ENCODE measurements at regions not wholly inside any gene's neighbourhood (a gene's known extent, or its start where the extent isn't known, plus 50 kb on each side); places are given as distances from the start of the nearest gene placed in this dataset.
"Not testable (repeated sequence)": the region's sequence is repeated elsewhere in the genome, so short reads cannot be mapped to it uniquely, and the experiment has no call there.

DNA sequence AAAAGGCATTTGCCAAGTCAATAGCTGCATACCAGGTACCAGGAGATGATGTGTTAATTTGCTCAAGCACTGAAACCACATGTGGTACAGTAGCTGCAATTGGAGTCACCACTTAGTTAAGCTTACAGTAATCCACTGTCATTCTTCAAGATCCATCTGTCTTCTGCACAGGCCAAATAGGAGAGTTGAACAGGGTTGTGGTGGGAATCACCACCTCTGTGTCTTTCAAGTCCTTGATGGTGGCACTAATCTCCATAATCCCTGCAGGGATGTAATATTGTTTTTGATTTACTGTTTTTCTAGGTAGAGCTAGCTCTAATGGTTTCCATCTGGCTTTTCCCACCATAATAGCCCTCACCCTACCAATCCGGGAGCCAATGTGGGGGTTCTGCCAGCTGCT lies 91.9 kb downstream of the FCRL5 start:
- no peak for DNase-seq

DNA sequence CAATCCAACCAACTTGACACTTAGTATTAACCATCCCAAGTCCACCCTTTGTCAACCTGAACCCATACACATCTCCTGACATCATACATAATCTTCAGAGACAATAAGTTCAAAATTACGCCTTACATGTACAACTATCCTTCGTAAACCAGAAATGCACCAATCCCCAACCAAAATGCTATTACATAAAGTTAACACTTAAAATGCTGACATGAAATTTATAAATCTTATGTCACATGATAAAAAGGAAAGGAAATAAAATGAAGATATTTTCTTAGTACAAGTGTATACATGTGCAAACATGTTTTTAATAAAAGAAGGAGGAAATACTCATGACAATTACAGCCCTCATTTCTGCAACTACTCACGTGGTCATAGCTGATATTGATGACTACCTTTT lies 95.0 kb downstream of the FCRL5 start:
- no peak for DNase-seq

DNA sequence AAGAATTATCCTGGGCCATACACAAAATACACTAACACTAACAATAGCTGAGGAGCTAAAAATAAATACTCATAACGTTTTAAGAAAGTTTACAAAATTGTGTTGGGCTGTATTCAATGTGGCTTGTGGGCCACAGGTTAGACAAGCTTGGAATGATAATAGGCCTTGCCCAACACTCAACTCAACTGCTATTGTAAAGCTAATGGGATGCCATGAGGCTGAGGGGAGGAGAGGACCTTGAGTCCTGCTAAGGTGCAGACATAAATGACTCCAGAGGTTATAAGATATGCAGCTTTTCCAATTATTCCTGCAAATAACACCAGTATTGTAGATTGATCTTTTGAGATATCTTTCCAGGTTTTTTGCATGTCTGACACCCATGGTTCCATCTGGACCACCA lies 97.0 kb downstream of the FCRL5 start:
- DNase-seq = no peak

DNA sequence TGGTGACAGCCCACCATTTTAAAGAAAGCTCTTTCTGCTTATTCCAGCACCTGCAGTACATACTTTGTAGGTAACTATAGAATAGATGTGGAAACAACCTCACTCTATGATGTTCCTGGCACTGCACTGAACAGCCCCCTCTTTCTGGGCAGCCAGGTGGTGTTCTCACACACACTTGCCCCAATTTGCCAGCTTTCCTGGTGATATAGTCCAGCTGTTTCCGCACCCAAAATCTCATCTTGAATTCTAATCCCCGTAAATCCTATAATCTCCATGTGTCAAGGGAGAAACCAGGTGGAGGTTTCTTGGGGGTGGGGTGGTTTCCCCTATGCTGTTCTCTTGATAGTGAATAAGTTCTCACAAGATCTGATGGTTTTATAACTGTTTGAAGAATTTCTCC lies 102.2 kb downstream of the FCRL5 start:
- no peak for DNase-seq

DNA sequence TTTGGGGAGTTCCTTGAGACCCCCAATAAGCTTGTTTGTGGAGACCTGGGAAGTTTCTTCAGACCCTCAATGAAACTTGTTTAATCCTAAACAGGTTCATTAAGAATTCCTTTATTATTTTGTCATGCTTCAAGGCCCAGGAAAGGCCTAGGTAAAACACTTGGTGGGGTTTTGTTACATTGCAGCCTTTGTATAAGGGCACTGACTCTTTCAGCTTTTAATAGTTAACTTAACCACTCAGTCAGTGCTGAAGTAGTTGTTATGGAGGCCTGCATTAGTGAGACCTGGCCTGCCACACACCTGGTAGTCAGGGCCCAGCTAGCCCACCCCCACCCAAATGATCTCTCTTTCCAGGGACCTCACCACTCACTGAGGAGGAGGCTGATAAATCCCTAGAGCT lies 103.7 kb downstream of the FCRL5 start:
- no peak for DNase-seq

DNA sequence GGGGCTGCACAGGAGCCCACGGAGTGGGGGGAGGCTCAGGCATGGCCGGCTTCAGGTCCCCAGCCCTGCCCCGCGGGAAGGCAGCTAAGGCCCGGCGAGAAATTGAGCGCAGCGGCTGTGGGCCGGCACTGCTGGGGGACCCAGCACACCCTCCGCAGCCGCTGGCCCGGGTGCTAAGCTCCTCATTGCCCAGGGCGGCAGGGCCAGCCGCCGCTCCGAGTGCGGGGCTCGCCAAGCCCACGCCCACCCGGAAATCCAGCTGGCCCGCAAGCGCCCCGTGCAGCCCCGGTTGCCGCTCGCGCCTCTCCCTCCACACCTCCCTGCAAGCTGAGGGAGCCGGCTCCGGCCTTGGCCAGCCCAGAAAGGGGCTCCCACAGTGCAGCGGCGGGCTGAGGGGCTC lies 106.0 kb downstream of the FCRL5 start:
- not testable (repeated sequence) for DNase-seq

DNA sequence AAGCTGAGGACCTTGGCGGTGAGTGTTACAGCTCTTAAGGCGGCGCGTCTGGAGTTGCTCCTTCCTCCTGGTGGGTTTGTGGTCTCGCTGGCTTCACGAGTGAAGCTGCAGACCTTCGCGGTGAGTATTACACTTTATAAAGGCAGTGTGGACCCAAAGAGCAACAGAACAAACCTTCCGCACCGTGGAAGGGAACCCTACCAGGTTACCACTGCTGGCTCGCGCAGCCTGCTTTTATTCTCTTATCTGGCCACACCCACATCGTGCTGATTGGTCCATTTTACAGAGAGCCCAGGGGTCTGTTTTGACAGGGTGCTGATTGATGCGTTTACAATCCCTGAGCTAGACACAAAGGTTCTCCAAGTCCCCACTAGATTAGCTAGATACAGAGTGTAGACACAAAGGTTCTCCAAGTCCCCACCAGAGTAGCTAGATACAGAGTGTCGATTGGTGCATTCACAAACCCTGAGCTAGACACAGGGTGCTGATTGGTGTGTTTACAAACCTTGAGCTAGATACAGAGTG lies 106.6 kb downstream of the FCRL5 start:
- not testable (repeated sequence) for DNase-seq

DNA sequence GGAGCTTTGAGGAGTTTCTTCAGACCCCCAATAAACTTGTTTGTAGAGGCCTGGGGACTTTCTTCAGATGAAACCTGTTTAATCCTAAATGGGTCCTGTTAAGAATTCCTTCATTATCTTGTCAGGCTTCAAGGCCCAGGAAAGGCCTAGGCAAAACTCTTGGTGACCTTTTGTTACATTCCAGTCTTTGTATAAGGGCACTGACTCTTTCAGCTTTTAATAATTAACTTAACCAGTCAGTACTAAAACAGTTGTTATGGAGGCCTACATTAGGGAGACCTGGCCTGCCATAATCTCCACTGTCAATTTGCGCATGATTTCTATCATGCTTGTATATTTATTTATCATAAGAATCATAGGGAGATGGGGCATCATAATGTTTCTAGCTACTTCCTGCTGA lies 110.2 kb downstream of the FCRL5 start:
- no peak for DNase-seq

DNA sequence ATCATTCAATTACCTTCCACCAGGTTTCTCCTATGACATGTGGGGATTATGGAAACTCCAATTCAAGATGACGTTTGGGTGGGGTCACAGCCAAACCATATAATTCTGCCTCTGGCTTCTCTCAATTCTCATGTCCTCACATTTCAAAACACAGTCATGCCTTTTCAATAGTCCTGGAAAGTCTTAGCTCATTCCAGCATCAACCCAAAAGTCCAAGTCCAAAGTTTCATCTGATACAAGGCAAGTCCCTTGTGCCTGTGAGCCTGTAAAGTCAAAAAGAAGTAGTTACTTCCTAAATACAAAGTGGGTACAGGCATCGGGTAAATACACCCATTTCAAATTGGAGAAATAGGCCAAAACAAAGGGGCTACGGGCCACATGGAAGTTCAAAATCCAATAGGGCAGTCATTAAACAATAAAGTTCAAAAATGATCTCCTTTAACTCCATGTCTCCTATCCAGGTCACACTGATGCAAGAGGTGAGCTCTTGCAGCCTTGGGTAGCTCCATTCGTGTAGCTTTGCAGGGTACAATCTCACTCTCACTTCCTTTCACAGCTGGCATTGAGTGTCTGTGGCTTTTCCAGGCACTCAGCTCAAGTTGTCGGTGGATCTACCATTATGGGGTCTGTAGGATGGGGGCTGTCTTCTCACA lies 112.9 kb downstream of the FCRL5 start:
- DNase-seq = no peak

DNA sequence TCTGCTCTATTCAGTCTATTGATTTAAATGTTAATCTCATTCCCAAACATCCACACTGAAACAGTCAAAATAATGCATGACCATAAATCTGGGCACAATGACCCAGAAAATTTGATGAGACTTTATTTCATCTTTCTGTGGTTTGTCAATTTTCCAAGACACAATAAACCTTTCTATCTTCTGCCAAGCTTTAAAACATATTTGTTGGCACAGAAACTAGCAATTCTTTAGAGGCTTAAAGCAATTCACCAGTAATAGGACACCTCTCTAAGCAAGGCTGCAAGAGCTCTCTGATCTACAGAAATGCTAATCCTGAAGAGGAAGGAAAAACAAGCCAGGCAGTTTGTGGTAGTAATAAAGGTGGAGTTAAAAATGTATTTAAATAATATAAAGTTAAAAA lies 113.7 kb downstream of the FCRL5 start:
- DNase-seq = no peak

DNA sequence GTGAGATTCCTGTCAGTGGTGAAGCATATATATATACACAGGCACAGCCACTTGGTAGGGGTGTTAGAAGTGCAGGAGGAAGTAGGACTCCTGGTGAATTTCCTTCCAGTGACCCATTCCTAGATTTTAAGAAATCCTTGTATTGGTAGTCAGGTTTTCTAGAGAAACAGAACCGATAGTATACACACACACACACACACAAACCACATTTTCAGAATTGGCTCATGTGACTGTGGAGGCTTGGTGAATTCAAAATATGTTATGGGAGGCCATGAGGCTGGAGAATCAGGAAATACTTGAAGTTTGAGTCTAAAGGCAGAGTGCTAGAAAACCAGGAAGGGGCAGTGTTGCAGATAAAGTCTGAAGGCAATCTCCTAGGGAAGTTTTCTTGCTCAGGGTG lies 114.2 kb downstream of the FCRL5 start:
- peak; percentile 37 to 57 for DNase-seq

DNA sequence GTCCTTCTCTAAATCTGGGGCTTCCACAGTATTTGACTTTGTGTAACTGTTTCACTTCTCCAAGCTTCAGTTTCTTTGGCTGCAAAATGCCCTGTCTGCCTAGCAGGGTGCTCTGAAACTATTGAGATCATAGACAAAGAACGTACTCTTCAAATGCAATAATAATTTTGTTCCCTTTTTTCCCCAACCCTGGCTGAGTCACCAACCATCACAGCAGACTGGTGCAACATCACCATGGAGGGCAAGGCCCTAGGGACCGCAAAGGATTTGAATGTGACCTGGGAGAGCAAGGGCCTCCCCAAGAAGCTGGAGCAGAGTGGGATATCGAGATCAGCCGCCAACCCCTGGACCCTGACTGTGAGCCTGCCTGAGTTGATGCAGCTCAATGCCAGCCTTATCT lies 115.0 kb downstream of the FCRL5 start:
- DNase-seq = peak; percentile 90 to 96

DNA sequence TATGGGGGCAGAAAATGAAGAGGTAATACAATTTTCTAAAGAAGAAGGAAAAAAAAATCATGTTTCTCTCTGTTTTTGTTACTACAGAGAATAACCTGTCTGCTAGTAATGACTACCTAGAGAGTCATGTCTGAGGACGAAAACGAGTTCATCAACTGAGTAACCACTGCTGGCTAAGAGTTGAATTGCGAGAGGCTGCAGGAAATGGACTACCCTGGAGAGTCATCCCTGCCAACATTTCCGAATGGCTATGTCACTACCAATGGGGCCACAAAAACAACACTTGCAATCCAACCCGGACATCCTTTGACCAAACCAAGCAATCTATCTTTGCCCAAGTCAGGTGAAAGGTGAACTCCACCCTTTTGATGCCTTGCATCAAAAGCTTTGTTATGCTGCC lies 120.6 kb downstream of the FCRL5 start:
- no peak for DNase-seq

DNA sequence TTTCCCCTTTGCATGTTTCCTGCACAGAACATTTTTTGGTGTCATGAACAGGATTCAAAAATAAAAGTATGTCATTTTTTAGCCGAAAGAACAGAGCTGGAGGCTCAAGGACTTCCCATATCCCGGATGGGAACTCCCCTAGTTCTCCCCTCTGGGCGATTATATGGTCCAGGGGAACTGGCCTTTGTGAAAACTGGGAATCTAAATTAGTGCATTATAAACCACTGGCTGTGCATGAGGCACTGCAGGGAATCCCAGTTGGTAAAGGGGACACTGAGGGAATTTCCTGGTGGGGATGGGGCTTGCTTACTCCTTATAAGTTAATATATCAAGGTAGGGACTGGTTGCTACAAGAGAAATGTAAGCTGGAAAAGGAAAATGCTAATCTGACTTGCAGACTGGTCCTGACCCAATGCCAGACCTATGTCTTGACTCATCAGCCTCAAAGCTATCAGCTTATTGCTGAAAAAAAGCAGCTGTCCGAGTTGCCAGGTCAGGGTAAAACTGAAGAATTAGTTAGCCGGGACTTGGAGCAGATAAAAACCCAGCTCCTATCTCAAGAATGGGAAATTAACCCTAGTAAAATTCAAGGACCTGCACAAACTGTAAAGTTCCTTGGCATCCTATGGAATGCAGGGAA lies 122.6 kb downstream of the FCRL5 start:
- no peak for DNase-seq

DNA sequence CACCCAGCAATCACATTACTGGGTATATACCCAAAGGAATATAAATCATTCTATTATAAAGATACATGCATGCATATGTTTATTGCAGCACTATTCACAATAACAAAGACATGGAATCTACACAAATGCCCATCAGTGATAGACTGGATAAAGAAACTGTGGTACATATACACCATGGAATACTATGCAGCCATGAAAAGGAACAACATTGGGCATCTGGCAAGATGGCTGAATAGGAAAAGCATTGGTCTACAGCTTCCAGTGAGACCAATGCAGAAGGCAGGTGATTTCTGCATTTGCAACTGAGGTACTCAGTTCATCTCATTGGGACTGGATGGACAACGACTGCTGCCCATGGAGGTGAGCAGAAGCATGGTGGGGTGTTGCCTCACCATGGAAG lies 128.6 kb downstream of the FCRL5 start:
- DNase-seq = not testable (repeated sequence)

DNA sequence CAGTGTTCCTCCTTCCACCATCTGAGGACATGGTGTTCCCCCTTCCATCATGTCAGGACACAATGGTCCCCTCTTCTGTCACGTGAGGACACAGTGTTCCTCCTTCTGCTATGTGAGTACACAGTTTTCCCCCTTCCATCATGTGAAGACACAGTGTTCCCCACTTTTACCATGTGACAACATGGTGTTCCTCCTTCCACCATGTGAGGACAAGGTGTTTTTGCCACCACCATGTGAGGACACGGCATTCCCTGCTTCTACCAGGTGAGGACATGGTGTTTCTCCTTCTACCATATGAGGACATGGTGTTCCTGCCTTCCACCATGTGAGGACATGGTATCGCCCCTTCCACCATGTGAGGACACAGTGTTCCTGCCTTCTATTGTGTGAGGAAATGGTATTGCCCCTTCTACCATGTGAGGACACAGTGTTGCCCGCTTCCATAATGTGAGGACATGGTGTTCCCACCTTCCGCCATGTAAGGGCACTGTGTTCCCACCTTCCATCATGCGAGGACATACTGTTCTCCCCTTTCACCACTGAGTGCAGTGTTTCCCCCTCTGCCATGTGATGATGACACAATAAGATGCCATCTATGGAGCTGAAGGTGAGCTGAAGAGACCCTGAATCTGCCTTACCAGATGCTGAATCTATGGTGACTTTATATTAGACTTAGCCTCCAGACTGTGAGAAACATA lies 132.3 kb downstream of the FCRL5 start:
- no peak for DNase-seq

DNA sequence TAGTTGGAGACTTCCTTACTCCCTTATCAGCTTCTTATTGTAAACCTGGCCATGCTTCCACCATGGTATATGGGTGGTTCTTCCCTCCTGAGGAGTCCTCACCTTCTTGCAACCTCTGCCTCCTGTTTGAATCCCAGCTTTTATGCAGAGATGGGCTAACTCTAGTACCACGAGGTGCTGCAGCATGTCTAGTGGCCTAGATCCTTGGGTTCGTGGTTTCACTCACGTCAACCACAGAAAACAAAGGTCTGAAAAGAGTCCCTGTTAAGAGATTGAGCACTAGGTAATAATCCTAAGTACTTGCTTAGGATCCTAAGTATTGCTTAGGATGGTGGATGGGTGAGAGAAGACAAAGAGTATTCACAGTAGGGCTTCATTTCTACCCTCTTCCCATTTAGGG lies 133.7 kb downstream of the FCRL5 start:
- DNase-seq = no peak

DNA sequence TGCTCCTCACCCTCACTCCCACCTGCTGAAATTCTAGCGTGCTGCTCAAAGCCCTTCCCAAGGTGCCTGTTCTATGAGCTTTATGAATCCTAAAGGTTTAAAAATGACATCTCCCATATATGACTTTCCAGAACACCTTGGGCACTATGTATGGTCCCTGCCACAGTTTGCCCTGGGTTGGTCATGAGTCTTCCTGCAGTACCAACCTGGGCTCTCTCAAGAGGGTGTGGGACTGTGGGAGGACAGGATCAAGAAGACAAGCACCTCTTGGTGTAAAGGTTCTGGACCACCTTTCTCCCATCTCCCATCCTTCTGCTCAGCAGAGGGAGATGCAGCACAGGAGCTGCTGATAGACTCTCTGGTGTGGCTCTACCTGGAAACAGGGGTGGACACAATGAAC lies 134.1 kb downstream of the FCRL5 start:
- no peak for DNase-seq

DNA sequence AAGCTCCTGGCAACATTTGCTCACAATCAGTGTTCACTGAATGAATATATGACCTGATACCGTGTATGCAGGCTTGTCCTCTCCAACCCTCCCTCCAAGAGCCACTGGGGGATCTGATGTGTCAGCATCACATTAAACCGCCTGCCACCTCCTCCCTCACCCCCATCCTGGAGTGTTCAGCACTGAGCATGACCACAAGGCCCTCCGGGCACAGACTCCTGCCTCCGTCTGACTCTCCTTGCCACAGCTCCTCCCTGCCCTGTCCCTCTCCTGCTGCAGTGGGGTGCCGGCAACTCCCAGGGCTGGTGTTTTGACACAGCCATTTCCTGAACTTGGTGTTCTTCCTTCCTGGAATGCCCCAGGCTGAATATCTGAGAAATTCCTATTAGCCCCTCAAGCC lies 136.7 kb downstream of the FCRL5 start:
- no peak for DNase-seq

DNA sequence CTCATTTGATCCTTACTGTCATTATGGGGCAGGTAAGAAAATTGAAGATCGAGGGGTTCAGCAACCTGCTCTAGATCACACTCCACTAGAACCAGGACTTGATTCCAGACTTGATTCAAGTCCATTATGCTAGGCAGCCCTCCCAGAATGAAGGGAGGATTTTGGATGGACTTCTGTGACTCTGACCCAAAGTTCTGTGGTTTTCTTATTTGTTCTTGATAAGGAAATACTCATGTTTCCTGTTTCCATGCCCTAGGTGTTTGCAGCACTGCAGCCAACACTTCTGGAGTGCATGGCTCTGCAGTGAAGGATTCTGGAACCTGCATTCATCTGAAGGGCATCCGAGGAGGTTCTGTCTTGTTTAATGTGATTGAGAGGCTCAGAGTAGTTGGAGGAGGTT lies 140.0 kb downstream of the FCRL5 start:
- no peak for DNase-seq

DNA sequence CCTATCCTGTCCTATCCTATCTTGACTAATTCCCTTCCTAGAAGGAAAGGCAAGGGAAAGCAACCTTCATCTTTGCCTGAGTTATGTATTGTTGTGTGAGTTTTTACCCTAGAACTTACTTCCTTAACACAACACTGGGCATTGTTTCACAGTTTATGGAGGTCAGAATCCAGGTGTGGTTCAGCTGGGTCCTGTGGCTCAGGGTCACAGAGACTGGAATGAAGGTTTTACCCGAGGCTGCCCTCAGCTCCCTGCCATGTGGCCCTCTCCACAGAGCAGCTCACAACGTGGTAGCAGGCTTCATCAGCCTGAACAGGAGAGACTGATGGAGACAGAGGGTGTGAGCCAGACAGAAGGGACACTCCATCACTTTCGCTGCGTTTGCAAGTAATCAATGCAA lies 140.5 kb downstream of the FCRL5 start:
- no peak for DNase-seq

DNA sequence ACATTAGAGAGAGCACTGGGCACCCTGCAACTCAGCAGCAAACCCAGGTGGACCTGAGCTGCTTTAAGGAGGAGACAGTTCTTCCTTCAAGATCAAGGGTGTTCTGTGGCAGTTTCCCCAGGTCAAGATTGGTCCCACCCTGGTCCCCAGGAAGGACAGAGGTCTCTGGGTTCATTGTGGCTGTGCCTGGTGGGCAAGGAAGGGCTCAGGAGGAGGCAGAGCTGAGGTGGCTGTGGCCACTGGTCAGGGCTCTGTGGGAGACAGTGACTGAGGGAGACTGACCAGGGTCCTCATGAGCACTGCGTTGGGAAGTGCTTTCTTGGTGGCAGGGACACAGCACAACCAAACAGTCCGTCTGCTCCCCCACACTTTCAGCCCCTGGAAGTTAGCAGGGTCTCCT lies 141.3 kb downstream of the FCRL5 start:
- no peak for DNase-seq

DNA sequence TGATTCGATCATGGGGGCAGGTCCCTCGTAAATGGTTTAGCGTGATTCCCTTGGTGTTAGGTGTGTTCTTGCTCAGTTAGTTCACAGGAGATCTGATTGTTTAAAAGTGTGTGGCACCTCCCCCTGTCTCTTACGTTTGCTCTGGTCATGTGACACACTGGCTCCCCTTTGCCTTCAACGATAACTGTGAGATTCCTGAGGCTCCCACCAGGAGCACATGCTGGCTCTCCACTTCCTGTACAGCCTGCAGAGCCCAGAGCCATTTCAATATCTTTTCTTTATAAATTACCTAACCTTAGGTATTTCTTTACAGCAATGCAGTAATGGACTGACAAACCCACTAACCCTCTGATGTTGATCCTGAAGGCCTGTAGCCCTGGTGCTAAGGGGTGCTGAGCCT lies 141.9 kb downstream of the FCRL5 start:
- no peak for DNase-seq

DNA sequence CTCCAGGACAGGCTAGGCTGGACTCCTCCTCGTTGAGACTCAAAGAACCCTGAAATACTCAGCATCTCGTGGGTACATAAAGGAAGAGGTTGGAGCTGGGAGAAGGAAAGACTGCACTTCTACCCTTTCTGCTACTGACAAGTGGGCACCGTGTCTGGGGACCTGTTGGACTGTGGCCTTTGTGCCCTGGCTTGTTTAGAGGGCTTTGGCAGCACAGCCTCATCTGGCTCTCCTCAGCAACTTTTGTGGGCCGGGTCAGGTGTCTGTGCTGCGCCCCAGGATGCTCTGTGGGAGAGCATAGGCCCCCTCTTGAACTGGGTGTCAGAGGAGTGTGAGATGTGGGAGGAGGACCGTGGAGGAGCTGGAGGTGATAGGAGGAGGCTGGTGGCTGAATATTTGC lies 142.4 kb downstream of the FCRL5 start:
- DNase-seq = no peak
